Lower lobe of right lung (tissue), 2 donors: ENCODE measurements at regions not wholly inside any gene's neighbourhood (a gene's known extent, or its start where the extent isn't known, plus 50 kb on each side); places are given as distances from the start of the nearest gene placed in this dataset.

Experiments
- ATAC-seq, 2 donors: fragments of 200-7000 bp; cut with Tn5 transposase; one replicate each; pipeline ENCODE4 v1.9.1; 2020 to 2022; ENCODE audit warnings: mild to moderate bottlenecking in 2 of 2, moderate library complexity in 2 of 2
- DNase-seq: peaks from one replicate; pipeline ENCODE4 v3.0.0-alpha.2; 2020
- H3K27ac ChIP-seq: fragments of 200-600 bp; one replicate; pipeline ENCODE4 v1.8.0; 2022
- H3K27me3 ChIP-seq: fragments of 200-600 bp; one replicate; pipeline ENCODE4 v1.8.0; 2022; ENCODE audit warnings: low read depth
- H3K36me3 ChIP-seq: fragments of 200-600 bp; one replicate; pipeline ENCODE4 v1.8.0; 2022; ENCODE audit warnings: mild to moderate bottlenecking
- H3K4me1 ChIP-seq: fragments of 200-600 bp; one replicate; pipeline ENCODE4 v1.8.0; 2022
- H3K4me3 ChIP-seq: fragments of 200-600 bp; one replicate; pipeline ENCODE4 v1.8.0; 2022; ENCODE audit warnings: mild to moderate bottlenecking
- H3K9me3 ChIP-seq: fragments of 200-600 bp; one replicate; pipeline ENCODE4 v1.8.0; 2022
- CTCF ChIP-seq: fragments of 200-600 bp; IDR thresholded peaks from one replicate; pipeline ENCODE4 v1.8.0; 2022; ENCODE audit warnings: antibody characterized with exemption, mild to moderate bottlenecking
- intact Hi-C: fragments of 100-400 bp; cut with DNase I; formaldehyde crosslinking; loops from one replicate; pipeline ENCODE4 v1.11.0; 2022
- donor health status: DM: no; HTN: yes; CAD: no; lungs with severe emphysema.

- no peaks in the 10 kb centered on the region for H3K9me3 ChIP-seq
- TF ChIP-seq CTCF: no peak
- intact Hi-C loops: no loop called here
- ATAC-seq (no peak), DNase-seq (no peak)
- H3K4me3 ChIP-seq: no peak overlapping the region
- no peaks in the 10 kb centered on the region for H3K27me3 ChIP-seq
- peaks cover 9% of the 10 kb centered on the region for H3K4me1 ChIP-seq
- H3K36me3 ChIP-seq: no peaks in the 10 kb centered on the region
- no peak overlapping the region for H3K27ac ChIP-seq
Measured at GRCh38 chr14:61130512-61131260, 149.6 kb downstream of the SLC38A6 start.

- Histone ChIP-seq H3K4me1 (peaks cover 14% of the 10 kb centered on the region), H3K9me3 (no peaks in the 10 kb centered on the region), H3K27ac (no peak overlapping the region), H3K27me3 (no peaks in the 10 kb centered on the region), H3K36me3 (no peaks in the 10 kb centered on the region), H3K4me3 (no peak overlapping the region)
- TF ChIP-seq CTCF: no peak
- DNase-seq: no peak
- no peak for ATAC-seq
- intact Hi-C loops: no loop called here
Measured at GRCh38 chr14:61129168-61129745, 148.2 kb downstream of the SLC38A6 start.

GRCh38 chr14:61128382-61129167 is 147.5 kb downstream of the SLC38A6 start:
- no peak for ATAC-seq
- H3K4me3 ChIP-seq: no peak overlapping the region
- no peaks in the 10 kb centered on the region for H3K36me3 ChIP-seq
- no peaks in the 10 kb centered on the region for H3K9me3 ChIP-seq
- TF ChIP-seq CTCF: no peak
- H3K4me1 ChIP-seq: peaks cover 14% of the 10 kb centered on the region
- intact Hi-C loops: no loop called here
- DNase-seq: no peak
- no peaks in the 10 kb centered on the region for H3K27me3 ChIP-seq
- no peak overlapping the region for H3K27ac ChIP-seq

GRCh38 chr14:61126603-61127498 is 145.8 kb downstream of the SLC38A6 start:
- Histone ChIP-seq H3K36me3 (no peaks in the 10 kb centered on the region), H3K9me3 (no peaks in the 10 kb centered on the region), H3K4me3 (no peak overlapping the region), H3K4me1 (peaks cover 16% of the 10 kb centered on the region), H3K27me3 (no peaks in the 10 kb centered on the region), H3K27ac (no peak overlapping the region)
- no peak for TF ChIP-seq CTCF
- intact Hi-C loops: no loop called here
- ATAC-seq (no peak), DNase-seq (no peak)
